Dendritic cell treated with granulocyte-macrophage colony-stimulating factor and Interleukin-4, amounts not matched to agents 40 ng/mL and 50 ng/mL, for 4 days (primary cell): ENCODE measurements at regions not wholly inside any gene's neighbourhood (a gene's known extent, or its start where the extent isn't known, plus 50 kb on each side); places are given as distances from the start of the nearest gene placed in this dataset.
"Not testable (repeated sequence)": the region's sequence is repeated elsewhere in the genome, so short reads cannot be mapped to it uniquely, and the experiment has no call there.

Source experiments
- H3K27ac Mint-ChIP-seq: one replicate; pipeline ENCODE4 v1.8.0; 2022; ENCODE audit warnings: mild to moderate bottlenecking, mixed read lengths
- H3K27me3 Mint-ChIP-seq: one replicate; pipeline ENCODE4 v1.8.0; 2022; ENCODE audit warnings: mild to moderate bottlenecking, mixed read lengths
- H3K36me3 Mint-ChIP-seq: one replicate; pipeline ENCODE4 v1.8.0; 2022; ENCODE audit warnings: low read depth, mixed read lengths
- H3K4me1 Mint-ChIP-seq: one replicate; pipeline ENCODE4 v1.8.0; 2022; ENCODE audit warnings: low read depth, mixed read lengths
- H3K4me3 Mint-ChIP-seq: one replicate; pipeline ENCODE4 v1.8.0; 2022; ENCODE audit warnings: mild to moderate bottlenecking, moderate library complexity, mixed read lengths
- H3K9me3 Mint-ChIP-seq: one replicate; pipeline ENCODE4 v1.8.0; 2022; ENCODE audit warnings: mixed read lengths
- intact Hi-C: fragments of 100-400 bp; cut with micrococcal nuclease; formaldehyde crosslinking; loops from one replicate; pipeline ENCODE4 v1.15.0; 2022

DNA sequence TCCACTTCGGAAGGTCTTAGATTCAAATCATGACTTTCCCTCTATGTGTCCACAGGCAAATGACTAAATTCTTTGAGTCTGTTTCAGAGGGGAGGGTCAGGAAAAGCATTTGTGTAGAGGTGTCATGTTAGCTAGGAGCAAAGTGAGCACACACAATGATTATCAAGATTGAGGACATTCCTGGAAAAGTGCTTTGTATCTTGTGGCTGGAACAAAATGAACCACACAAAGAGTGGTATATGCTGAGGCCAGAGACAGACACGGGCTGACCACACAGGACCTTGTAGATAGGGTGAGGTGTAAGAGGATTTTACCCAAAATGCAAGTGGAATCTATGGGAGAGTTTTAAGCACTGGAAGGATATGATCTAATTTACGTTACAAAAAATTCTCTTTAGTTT lies 245.3 kb upstream of the NMUR2 start:
- intact Hi-C loops, result no loop called here
- H3K4me3 Mint-ChIP-seq, result no peak overlapping the region
- H3K27me3 Mint-ChIP-seq, result no peaks in the 10 kb centered on the region
- H3K4me1 Mint-ChIP-seq, result no peaks in the 10 kb centered on the region
- H3K9me3 Mint-ChIP-seq, result no peaks in the 10 kb centered on the region
- H3K27ac Mint-ChIP-seq, result no peak overlapping the region
- H3K36me3 Mint-ChIP-seq, result no peaks in the 10 kb centered on the region

DNA sequence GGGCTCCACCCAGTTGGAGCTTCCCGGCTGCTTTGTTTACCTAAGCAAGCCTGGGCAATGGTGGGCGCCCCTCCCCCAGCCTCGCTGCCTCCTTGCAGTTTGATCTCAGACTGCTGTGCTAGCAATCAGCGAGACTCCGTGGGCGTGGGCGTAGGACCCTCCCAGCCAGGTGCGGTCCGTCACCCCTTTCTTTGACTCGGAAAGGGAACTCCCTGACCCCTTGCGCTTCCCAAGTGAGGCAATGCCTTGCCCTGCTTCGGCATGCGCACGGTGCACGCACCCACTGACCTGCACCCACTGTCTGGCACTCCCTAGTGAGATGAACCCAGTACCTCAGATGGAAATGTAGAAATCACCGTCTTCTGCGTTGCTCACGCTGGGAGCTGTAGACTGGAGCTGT lies 254.4 kb upstream of the NMUR2 start:
- intact Hi-C loops, H3K9me3 Mint-ChIP-seq, H3K4me1 Mint-ChIP-seq, H3K27ac Mint-ChIP-seq, H3K36me3 Mint-ChIP-seq, H3K27me3 Mint-ChIP-seq, H3K4me3 Mint-ChIP-seq: not testable (repeated sequence)

GRCh38 chr5:152673601-152674000 lies 268.5 kb upstream of the NMUR2 start:
- Mint-ChIP-seq H3K27me3 (no peaks in the 10 kb centered on the region), H3K4me3 (no peak overlapping the region), H3K36me3 (no peaks in the 10 kb centered on the region), H3K27ac (no peak overlapping the region), H3K4me1 (no peaks in the 10 kb centered on the region), H3K9me3 (no peaks in the 10 kb centered on the region)
- intact Hi-C loops, result no loop called here

DNA sequence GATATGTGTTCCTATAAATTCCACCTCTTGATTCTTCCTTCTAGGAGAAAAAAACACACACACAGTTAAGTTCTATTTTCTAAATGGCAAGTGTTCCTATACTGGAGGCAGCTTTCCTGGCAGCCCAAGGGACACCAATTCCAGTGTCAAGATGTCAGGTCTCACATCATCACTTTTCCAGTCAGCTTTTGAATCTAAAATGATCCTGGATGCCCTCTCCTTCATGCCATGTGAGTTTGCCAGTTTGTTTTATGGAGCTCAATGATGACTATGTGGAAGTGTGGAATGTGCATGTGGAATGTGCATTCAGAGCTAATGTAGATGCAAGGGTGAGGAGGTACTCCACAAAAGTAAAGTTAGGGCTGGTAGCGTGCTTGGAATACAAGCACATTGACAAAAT lies 269.3 kb upstream of the NMUR2 start:
- no peak overlapping the region for H3K4me3 Mint-ChIP-seq
- intact Hi-C loops, result no loop called here
- H3K36me3 Mint-ChIP-seq, result no peaks in the 10 kb centered on the region
- no peaks in the 10 kb centered on the region for H3K9me3 Mint-ChIP-seq
- H3K27ac Mint-ChIP-seq, result no peak overlapping the region
- no peaks in the 10 kb centered on the region for H3K4me1 Mint-ChIP-seq
- H3K27me3 Mint-ChIP-seq, result no peaks in the 10 kb centered on the region

DNA sequence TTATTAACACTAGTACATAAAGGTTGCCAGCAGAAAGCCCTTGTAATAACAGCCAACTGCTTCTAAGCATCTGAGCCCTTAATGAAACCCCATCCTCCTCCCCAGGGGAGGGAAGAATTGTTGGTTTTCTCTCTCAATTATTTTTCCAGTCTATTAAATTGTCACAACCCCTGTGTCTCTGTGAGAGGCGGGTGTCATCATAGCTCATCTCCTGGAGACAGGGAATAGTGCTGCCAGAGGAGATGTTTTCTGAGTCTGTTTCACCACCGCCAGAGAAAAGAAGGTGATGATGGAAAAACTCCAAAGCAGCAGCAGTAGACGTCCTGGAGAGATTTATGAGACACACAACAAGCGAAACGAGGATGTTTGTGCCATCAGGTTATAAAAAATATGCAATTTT lies 271.1 kb upstream of the NMUR2 start:
- Mint-ChIP-seq H3K4me3 (no peak overlapping the region), H3K4me1 (no peaks in the 10 kb centered on the region), H3K36me3 (no peaks in the 10 kb centered on the region), H3K9me3 (no peaks in the 10 kb centered on the region), H3K27me3 (no peaks in the 10 kb centered on the region), H3K27ac (no peak overlapping the region)
- intact Hi-C loops, result no loop called here

DNA sequence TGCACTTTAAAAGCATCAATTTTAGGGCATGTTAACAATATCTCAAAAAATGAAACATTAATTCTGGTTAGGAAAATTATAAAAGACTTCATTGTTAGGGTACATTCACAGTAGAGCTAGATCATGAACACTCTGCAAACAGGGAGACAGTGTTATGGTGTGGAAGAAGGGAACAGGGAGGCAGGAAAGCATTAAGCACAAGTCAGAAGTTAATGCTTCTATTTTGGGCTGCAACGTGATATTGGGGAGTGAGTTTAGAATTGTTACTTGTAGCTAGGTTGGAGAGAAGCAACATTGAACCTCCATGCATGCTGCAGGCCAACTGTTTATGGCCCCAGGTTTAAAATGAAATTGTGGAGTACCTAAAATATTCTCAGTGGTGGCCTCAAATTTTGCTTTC lies 278.1 kb upstream of the NMUR2 start:
- no peaks in the 10 kb centered on the region for H3K36me3 Mint-ChIP-seq
- no peak overlapping the region for H3K27ac Mint-ChIP-seq
- H3K4me1 Mint-ChIP-seq, result no peaks in the 10 kb centered on the region
- intact Hi-C loops, result no loop called here
- H3K9me3 Mint-ChIP-seq, result peaks cover 23% of the 10 kb centered on the region
- H3K4me3 Mint-ChIP-seq, result no peak overlapping the region
- H3K27me3 Mint-ChIP-seq, result no peaks in the 10 kb centered on the region

DNA sequence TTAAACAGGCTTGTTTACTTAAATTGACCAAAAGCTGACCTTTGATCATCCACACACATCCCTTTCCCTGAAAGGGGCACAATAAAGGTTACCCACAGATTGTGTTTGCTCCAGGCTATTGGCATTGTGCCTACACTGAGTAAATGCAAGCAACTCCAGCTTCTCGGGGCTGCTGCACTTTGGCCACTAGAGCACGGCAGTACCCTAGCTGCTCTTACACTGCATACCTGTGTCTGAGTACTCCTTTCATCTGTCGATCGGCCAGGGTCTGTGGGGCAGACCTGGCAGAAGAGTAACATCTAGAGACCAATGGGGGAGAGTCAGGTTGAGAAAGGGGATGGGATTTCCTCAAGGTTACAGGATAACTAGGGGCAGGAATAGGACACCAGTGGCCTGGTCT lies 281.9 kb upstream of the NMUR2 start:
- intact Hi-C loops, result no loop called here
- H3K27ac Mint-ChIP-seq, result no peak overlapping the region
- H3K36me3 Mint-ChIP-seq, result no peaks in the 10 kb centered on the region
- H3K4me1 Mint-ChIP-seq, result no peaks in the 10 kb centered on the region
- H3K27me3 Mint-ChIP-seq, result no peaks in the 10 kb centered on the region
- H3K9me3 Mint-ChIP-seq, result peaks cover 23% of the 10 kb centered on the region
- H3K4me3 Mint-ChIP-seq, result no peak overlapping the region

DNA sequence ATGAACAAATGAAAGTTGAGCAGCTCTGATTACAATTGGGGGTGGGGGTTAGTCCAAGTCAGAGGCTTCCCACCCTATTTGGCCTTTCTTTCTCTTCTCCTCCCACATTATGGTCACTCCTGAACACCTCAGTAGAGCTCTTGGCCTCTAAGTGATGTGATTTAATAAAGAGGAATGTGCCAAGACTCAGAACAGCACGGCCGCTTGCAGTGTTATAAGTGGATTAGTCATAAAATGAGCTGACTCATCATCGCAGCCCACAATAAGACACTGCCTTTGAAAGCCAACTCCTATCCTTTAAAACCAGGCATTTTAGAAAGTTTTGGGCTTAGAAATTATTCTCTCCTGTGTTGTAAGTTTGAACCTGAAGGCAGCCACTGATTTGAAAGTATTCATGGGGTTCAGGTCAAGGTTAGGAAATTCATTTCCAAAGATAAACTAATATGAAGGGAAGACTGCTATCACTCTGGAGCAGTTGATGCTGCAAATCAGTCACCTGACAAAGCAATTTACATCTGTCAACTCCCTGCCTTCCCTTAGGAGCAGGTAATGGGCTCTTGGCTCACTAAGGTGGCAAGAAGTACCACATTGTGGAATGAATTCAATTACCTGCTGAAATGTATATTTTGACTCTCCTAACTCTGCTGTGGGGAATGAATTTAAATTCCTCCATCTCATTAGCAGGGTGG lies 283.6 kb upstream of the NMUR2 start:
- no peaks in the 10 kb centered on the region for H3K36me3 Mint-ChIP-seq
- H3K4me3 Mint-ChIP-seq, result no peak overlapping the region

DNA sequence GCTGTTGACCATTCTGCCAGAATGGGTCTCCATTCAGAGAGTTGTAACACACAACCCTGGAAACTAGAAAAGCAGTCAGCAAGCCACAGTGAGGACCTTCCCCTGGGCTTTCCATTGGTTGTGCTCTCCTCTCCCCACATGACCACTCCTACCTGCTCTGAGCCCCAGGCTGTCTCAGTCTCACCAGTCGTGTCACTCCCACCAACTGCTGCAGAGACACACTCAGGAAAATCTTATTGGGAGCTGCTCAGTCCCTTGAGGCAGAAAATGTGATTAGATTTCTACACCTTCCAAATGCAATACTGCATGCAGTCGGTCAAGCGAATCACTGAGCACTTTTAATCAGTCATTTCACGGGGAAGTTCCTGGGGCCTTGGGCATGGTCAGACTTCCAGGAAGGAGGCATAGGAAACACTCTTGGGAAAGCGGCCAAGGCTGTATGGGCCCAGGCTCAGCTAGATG lies 284.2 kb upstream of the NMUR2 start:
- Mint-ChIP-seq H3K27ac (no peak overlapping the region), H3K9me3 (peaks cover 23% of the 10 kb centered on the region), H3K4me1 (no peaks in the 10 kb centered on the region), H3K36me3 (no peaks in the 10 kb centered on the region), H3K4me3 (no peak overlapping the region), H3K27me3 (no peaks in the 10 kb centered on the region)
- intact Hi-C loops, result no loop called here

More for the DNA sequence above, 283.6 kb upstream of the NMUR2 start:
- H3K27ac Mint-ChIP-seq, result no peak overlapping the region
- H3K4me1 Mint-ChIP-seq, result no peaks in the 10 kb centered on the region
- no peaks in the 10 kb centered on the region for H3K27me3 Mint-ChIP-seq
- intact Hi-C loops, result no loop called here
- peaks cover 23% of the 10 kb centered on the region for H3K9me3 Mint-ChIP-seq

GRCh38 chr5:152694231-152694630 lies 289.2 kb upstream of the NMUR2 start:
- intact Hi-C loops, result no loop called here
- H3K36me3 Mint-ChIP-seq, result no peaks in the 10 kb centered on the region
- peaks cover 24% of the 10 kb centered on the region for H3K9me3 Mint-ChIP-seq
- H3K4me3 Mint-ChIP-seq, result no peak overlapping the region
- H3K27ac Mint-ChIP-seq, result no peak overlapping the region
- H3K4me1 Mint-ChIP-seq, result no peaks in the 10 kb centered on the region
- H3K27me3 Mint-ChIP-seq, result no peaks in the 10 kb centered on the region

DNA sequence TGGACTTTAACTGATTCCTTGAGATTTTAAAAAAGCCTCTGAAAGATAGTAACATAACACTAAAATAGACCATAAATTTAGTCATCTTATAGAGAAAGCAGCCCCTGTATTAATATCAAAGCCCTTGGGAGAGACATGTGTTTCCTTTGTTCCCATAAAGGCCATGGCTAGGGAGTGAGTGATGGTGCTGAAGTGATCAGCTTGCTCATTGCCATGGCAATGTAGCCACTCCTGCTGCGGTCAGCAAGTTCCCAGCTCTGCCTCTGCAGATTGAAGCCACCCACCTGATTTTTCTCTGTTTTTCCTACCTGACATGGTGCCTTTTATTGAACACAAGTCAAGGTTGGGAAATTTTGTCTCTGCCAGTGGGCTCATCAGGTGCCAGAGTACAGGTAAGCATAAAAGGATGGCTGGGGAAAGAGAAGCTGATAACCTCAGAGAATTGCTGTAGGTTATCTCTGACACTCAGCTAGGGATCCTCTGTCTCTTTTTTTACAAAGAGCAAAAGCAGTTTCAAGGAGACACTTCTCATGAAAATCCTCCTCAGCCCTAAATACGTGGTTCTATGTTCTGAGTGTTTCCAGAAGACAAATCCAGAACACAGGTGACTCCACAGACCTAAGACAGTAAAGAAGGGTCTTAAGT lies 296.3 kb upstream of the NMUR2 start:
- no peaks in the 10 kb centered on the region for H3K27me3 Mint-ChIP-seq
- peaks cover 21% of the 10 kb centered on the region for H3K9me3 Mint-ChIP-seq
- H3K4me1 Mint-ChIP-seq, result no peaks in the 10 kb centered on the region
- H3K4me3 Mint-ChIP-seq, result no peak overlapping the region
- no peak overlapping the region for H3K27ac Mint-ChIP-seq
- no peaks in the 10 kb centered on the region for H3K36me3 Mint-ChIP-seq
- intact Hi-C loops, result no loop called here

DNA sequence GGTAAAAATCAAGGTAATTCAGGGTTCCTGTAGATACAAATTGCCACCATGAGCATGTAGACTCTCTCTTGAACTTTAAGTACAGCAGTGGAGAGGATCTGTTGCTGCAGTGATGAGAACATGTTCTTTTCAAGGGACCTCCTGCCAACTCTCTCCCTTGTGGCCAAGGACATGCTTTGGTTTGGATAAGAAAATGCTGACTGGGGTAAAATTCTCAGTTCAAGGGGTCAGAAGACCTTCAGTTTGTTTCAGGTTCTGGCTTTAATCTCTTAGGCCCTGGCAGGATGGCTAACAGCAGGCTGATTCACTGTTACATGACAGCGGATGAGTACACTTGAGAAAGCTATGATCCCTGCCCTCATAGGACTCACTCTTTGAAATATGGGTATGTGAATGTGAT lies 299.2 kb upstream of the NMUR2 start:
- peaks cover 16% of the 10 kb centered on the region for H3K9me3 Mint-ChIP-seq
- intact Hi-C loops, result no loop called here
- no peak overlapping the region for H3K27ac Mint-ChIP-seq
- no peak overlapping the region for H3K4me3 Mint-ChIP-seq
- no peaks in the 10 kb centered on the region for H3K27me3 Mint-ChIP-seq
- no peaks in the 10 kb centered on the region for H3K36me3 Mint-ChIP-seq
- H3K4me1 Mint-ChIP-seq, result no peaks in the 10 kb centered on the region

DNA sequence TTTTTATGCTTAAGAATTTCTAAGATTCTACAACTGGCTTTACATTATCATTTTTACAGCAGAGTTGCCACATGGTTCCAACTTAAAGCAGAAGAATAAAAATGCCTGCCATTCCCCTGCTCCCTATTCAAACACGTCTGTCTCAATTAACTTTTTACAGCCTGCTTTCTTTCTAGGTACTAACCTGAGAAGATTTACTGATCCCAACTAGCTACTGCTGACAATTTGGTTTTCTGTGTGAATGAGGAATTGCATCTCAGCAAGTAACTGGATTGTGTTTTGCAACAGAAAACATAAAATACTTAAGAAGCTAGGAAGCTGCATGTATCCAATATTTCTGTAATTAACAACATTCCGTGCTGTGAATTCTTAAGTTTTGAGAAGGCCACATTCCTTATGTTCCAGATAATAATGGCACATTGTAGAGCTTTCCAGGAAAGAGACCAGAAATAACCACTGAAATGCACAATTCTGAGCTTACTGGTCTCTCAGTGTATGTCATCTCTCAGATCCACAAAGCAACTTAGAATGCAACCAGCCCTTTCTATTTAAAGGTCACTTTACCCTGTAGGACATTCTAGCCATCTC lies 306.8 kb upstream of the NMUR2 start:
- H3K4me1 Mint-ChIP-seq, result no peaks in the 10 kb centered on the region
- H3K36me3 Mint-ChIP-seq, result no peaks in the 10 kb centered on the region
- H3K27ac Mint-ChIP-seq, result no peak overlapping the region
- intact Hi-C loops, result no loop called here
- H3K9me3 Mint-ChIP-seq, result no peaks in the 10 kb centered on the region
- no peaks in the 10 kb centered on the region for H3K27me3 Mint-ChIP-seq
- no peak overlapping the region for H3K4me3 Mint-ChIP-seq

DNA sequence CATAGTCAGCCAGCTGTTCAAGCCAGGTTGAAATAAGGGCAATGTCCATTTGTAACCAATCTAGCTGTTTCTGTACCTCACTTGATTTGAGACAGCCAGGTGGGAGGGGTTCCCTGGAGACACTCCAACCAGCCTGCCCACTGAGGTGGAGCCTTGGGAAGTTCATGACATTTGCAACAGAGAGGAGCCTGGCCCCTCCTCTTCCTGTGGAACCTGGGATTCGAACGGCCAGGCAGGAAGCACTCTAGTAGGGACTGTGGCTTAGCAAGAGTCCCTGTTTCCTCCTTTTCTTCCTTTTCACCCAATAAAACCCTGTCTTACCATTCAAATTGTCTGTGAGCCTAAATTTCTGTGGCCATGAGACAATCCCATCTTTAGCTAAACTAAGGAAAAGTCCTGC lies 312.3 kb upstream of the NMUR2 start:
- no peaks in the 10 kb centered on the region for H3K4me1 Mint-ChIP-seq
- no peak overlapping the region for H3K27ac Mint-ChIP-seq
- H3K36me3 Mint-ChIP-seq, result no peaks in the 10 kb centered on the region
- intact Hi-C loops, result no loop called here
- no peak overlapping the region for H3K4me3 Mint-ChIP-seq
- H3K27me3 Mint-ChIP-seq, result no peaks in the 10 kb centered on the region
- H3K9me3 Mint-ChIP-seq, result peaks cover 31% of the 10 kb centered on the region

- Mint-ChIP-seq H3K27me3 (no peaks in the 10 kb centered on the region), H3K9me3 (peaks cover 57% of the 10 kb centered on the region), H3K4me1 (no peaks in the 10 kb centered on the region), H3K36me3 (no peaks in the 10 kb centered on the region), H3K4me3 (no peak overlapping the region), H3K27ac (no peak overlapping the region)
- intact Hi-C loops, result no loop called here
Observed at GRCh38 chr5:152723482-152723881, 318.4 kb upstream of the NMUR2 start.
